Mesendoderm (in vitro differentiated cells): ENCODE measurements at regions not wholly inside any gene's neighbourhood (a gene's known extent, or its start where the extent isn't known, plus 50 kb on each side); places are given as distances from the start of the nearest gene placed in this dataset.

Source experiments
- DNase-seq: peaks from one replicate; pipeline ENCODE4 v3.0.0; 2013
- H2AK5ac ChIP-seq: 2 replicates; pipeline ENCODE4 v1.6.1; 2013; ENCODE audit warnings: low read length, inconsistent platforms
- H2BK120ac ChIP-seq: 2 replicates; pipeline ENCODE4 v1.6.1; 2013; ENCODE audit warnings: low read depth, mild to moderate bottlenecking, low read length, moderate library complexity, mixed read lengths
- H2BK15ac ChIP-seq: replicated peaks from 2 replicates; pipeline ENCODE4 v1.6.1; 2013; ENCODE audit warnings: low read depth, mild to moderate bottlenecking, moderate library complexity
- H2BK5ac ChIP-seq: 2 replicates; pipeline ENCODE4 v1.6.1; 2013; ENCODE audit warnings: low read length, inconsistent platforms
- H3K18ac ChIP-seq: 2 replicates; pipeline ENCODE4 v1.6.1; 2013; ENCODE audit warnings: mild to moderate bottlenecking, low read length, mixed read lengths
- H3K23ac ChIP-seq: one replicate; pipeline ENCODE4 v1.6.1; 2013; ENCODE audit warnings: low read length
- H3K27ac ChIP-seq: 2 replicates; pipeline ENCODE4 v1.5.1; 2013; ENCODE audit warnings: low read depth, mild to moderate bottlenecking, inconsistent platforms, low read length, moderate library complexity
- H3K27me3 ChIP-seq: 2 replicates; pipeline ENCODE4 v1.6.1; 2013; ENCODE audit warnings: low read length, control low read depth, mild to moderate bottlenecking, inconsistent platforms; ENCODE audit not compliant: insufficient read depth, poor library complexity
- H3K36me3 ChIP-seq: 2 replicates; pipeline ENCODE4 v1.6.1; 2013; ENCODE audit warnings: low read length, inconsistent platforms; ENCODE audit not compliant: control insufficient read depth, insufficient read depth
- H3K4ac ChIP-seq: one replicate; pipeline ENCODE4 v1.6.1; 2013; ENCODE audit warnings: low read depth, mild to moderate bottlenecking, low read length, moderate library complexity
- H3K4me1 ChIP-seq: 2 replicates; pipeline ENCODE4 v1.6.1; 2013; ENCODE audit warnings: low read depth, low read length, inconsistent platforms; ENCODE audit not compliant: control insufficient read depth
- H3K4me2 ChIP-seq: 2 replicates; pipeline ENCODE4 v1.6.1; 2013; ENCODE audit warnings: low read length
- H3K4me3 ChIP-seq: 2 replicates; pipeline ENCODE4 v1.5.1; 2013; ENCODE audit warnings: mild to moderate bottlenecking, low read length
- H3K56ac ChIP-seq: one replicate; pipeline ENCODE4 v1.6.1; 2013; ENCODE audit warnings: low read length
- H3K79me1 ChIP-seq: 2 replicates; pipeline ENCODE4 v1.6.1; 2013; ENCODE audit warnings: low read length, inconsistent platforms
- H3K79me2 ChIP-seq: 2 replicates; pipeline ENCODE4 v1.6.1; 2013; ENCODE audit warnings: mild to moderate bottlenecking, low read length; ENCODE audit not compliant: control insufficient read depth, insufficient read depth
- H3K9ac ChIP-seq: 2 replicates; pipeline ENCODE4 v1.6.1; 2013; ENCODE audit warnings: low read length, inconsistent platforms
- H4K5ac ChIP-seq: one replicate; pipeline ENCODE4 v1.6.1; 2013; ENCODE audit warnings: low read length
- H4K8ac ChIP-seq: one replicate; pipeline ENCODE4 v1.6.1; 2013; ENCODE audit warnings: low read depth, mild to moderate bottlenecking, control low read depth, low read length, moderate library complexity
- WGBS: extraction: QIAGEN DNeasy Blood & Tissue Kit; methylation state at CpG from one replicate; pipeline ENCODE4 v1.1.7; 2013; ENCODE audit warnings: low lambda C conversion rate, missing lambda C conversion rate; ENCODE audit not compliant: insufficient coverage; ENCODE audit errors: extremely low coverage; 5-methylcytosine and 5-hydroxymethylcytosine counted together

DNA sequence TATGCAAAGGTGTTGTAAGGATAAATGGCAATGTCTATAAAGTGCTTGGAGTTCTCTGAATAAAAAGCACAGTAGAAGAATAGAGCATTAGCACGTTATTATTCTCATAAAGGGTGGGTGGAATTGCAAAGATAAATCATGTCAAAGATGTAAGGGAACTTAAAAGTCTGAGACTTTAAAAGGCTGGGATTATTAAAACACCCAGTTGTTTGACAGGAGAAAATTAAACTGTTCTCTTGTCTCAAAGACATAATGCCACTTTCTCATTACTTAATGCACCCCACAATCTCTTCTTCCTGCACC, 70.4 kb upstream of the PDE10A start:
- Histone ChIP-seq H3K27ac (no peak overlapping the region), H3K4me2 (no peak overlapping the region), H2AK5ac (no peak overlapping the region), H4K8ac (no peak overlapping the region), H3K9ac (no peak overlapping the region), H2BK5ac (no peak overlapping the region), H3K56ac (no peak overlapping the region), H3K79me1 (no peaks in the 10 kb centered on the region), H4K5ac (no peak overlapping the region), H2BK15ac (no peak overlapping the region), H3K23ac (no peak overlapping the region), H3K27me3 (no peaks in the 10 kb centered on the region), H3K36me3 (no peaks in the 10 kb centered on the region), H3K4ac (no peak overlapping the region), H3K79me2 (no peaks in the 10 kb centered on the region), H3K18ac (no peak overlapping the region), H3K4me1 (no peaks in the 10 kb centered on the region), H2BK120ac (no peak overlapping the region), H3K4me3 (no peak overlapping the region)
- DNase-seq, result no peak
- WGBS, result no CpG with 5 or more reads among the region's 1 CpG

DNA sequence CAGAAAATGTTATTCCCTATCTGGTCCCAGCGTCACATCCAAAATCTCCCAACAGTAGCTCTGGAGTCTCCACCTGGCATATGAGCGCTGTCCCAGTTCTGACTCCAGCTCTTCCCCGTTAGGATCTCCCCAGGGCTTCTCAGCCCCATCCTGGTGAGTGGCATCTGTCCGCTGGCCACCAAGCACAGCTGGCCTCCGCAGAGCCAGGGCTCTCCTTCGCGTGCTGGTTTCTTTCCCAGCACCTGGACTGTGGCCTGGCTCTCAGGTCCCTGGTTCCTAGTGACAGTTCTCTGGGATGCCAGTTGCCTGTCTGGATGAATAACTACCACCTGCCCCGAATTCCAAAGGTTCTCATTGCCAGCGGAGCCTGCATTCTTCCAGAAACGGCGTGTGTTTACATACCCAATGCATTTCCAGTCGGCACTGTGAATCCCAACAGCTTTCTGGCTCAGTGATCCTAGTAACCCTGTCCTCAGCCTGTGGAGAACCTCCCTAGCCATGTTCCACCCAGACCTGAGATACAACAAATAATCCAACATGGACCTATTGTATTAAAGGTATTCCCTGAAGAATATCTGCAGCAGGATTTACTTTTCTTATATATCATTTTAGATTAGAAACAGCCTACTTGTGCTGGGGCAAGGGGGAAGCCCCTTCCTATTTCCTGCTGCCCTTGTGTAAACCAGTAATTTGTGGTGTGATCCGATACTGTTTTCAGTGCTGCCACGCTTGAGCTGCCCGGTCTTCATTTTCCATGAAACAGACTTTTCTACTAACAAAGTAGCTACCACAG, 69.9 kb upstream of the PDE10A start:
- no peak overlapping the region for H3K18ac ChIP-seq
- H4K8ac ChIP-seq, result no peak overlapping the region
- H2AK5ac ChIP-seq, result no peak overlapping the region
- H3K4me2 ChIP-seq, result no peak overlapping the region
- no peak overlapping the region for H3K27ac ChIP-seq
- no peaks in the 10 kb centered on the region for H3K36me3 ChIP-seq
- no peak overlapping the region for H3K23ac ChIP-seq
- no peak overlapping the region for H2BK120ac ChIP-seq
- no peak overlapping the region for H3K4me3 ChIP-seq
- no peak overlapping the region for H3K4ac ChIP-seq
- no CpG with 5 or more reads among the region's 15 CpGs for WGBS
- no peak overlapping the region for H3K56ac ChIP-seq
- no peak overlapping the region for H2BK15ac ChIP-seq
- no peaks in the 10 kb centered on the region for H3K4me1 ChIP-seq
- no peaks in the 10 kb centered on the region for H3K79me2 ChIP-seq
- no peak overlapping the region for H2BK5ac ChIP-seq
- no peak for DNase-seq
- H3K27me3 ChIP-seq, result no peaks in the 10 kb centered on the region
- no peaks in the 10 kb centered on the region for H3K79me1 ChIP-seq
- no peak overlapping the region for H3K9ac ChIP-seq
- H4K5ac ChIP-seq, result no peak overlapping the region

DNA sequence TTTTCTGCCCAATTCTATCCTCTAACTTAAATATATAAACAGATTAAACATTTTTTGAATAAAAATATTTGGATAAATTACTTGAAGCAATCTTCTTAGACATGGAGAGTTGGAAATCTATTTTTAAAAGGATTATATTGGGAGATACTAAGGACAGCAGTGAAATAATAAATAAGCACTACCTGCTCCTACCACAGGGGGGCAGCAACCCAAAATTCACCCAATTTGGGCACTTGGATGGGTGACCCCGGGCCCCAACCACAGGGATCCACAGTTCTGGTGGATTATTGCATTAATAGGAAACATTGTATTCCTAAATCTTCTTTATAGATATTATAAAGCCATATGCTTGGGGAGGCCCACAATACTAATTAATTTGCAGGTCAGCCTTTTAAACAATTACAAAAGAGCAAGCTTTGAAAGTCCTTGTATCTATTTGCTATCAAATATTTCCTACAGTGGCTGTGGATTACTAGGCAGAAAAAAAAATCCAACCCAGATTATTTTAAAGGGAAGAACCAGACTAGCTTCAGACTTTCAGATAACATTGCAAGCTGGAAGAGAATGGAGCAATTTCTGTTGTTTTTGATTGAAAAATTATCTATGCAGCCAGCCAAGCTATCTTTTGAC, 66.4 kb upstream of the PDE10A start:
- H3K79me2 ChIP-seq, result no peaks in the 10 kb centered on the region
- no peaks in the 10 kb centered on the region for H3K36me3 ChIP-seq
- H2BK15ac ChIP-seq, result no peak overlapping the region
- H3K27ac ChIP-seq, result no peak overlapping the region
- no peak overlapping the region for H3K9ac ChIP-seq
- H2BK5ac ChIP-seq, result no peak overlapping the region
- no peaks in the 10 kb centered on the region for H3K27me3 ChIP-seq
- H3K23ac ChIP-seq, result no peak overlapping the region
- no peaks in the 10 kb centered on the region for H3K4me1 ChIP-seq
- no peak overlapping the region for H3K4me3 ChIP-seq
- H3K56ac ChIP-seq, result no peak overlapping the region
- no CpG with 5 or more reads among the region's 1 CpG for WGBS
- no peak overlapping the region for H3K4me2 ChIP-seq
- no peak overlapping the region for H3K18ac ChIP-seq
- H2BK120ac ChIP-seq, result no peak overlapping the region
- H3K79me1 ChIP-seq, result no peaks in the 10 kb centered on the region
- H3K4ac ChIP-seq, result no peak overlapping the region
- H4K5ac ChIP-seq, result no peak overlapping the region
- no peak overlapping the region for H4K8ac ChIP-seq
- DNase-seq, result peak; percentile 40
- no peak overlapping the region for H2AK5ac ChIP-seq

DNA sequence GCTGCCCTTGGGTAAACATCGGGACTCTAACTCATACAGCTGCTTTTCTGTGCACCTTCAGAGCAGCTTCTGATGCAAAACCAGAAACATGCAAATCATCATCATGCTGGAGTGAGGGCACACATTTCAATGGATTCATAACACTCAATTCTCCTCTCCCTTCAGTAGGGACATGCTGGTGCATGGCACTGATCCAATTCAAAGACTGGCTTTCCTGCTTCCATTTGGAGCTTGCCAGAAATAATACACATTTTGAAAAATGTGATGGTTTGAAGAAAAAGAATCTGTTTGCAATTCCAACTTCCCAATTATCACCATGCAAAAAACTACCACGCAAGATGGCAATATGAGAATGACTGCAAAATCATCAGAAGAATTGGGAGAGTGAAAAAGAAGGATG, 65.2 kb upstream of the PDE10A start:
- no peak overlapping the region for H4K8ac ChIP-seq

DNA sequence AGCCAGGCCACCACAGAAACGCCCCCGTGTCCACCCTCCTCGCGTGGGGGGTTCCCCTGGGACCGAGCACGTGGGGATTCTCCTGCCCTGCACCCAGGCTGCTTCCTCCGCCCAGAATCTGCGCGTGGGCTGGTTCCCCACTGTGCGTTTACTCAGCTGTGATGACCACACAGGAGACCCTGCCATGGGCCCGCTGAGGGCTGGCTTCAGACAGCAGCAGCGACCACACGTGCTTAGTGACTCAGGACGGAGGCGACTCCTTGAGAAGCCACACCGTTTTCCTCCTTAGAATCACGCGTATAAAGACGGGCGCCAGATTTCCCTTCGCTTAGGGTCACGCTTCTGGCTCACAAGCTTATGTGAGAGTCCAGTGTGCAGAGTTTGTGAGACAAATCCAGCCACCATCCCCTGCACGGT, 63.9 kb upstream of the PDE10A start:
- WGBS, result no CpG with 5 or more reads among the region's 23 CpGs

More for the DNA sequence above, 65.2 kb upstream of the PDE10A start:
- Histone ChIP-seq H4K5ac (no peak overlapping the region), H2BK120ac (no peak overlapping the region), H2BK5ac (no peak overlapping the region), H2BK15ac (no peak overlapping the region), H3K4me1 (no peaks in the 10 kb centered on the region), H3K79me2 (no peaks in the 10 kb centered on the region), H3K23ac (no peak overlapping the region), H3K56ac (no peak overlapping the region), H3K4me3 (no peak overlapping the region), H3K27ac (no peak overlapping the region), H3K4me2 (no peak overlapping the region), H3K27me3 (no peaks in the 10 kb centered on the region), H3K79me1 (no peaks in the 10 kb centered on the region), H3K9ac (no peak overlapping the region), H3K18ac (no peak overlapping the region), H2AK5ac (no peak overlapping the region), H3K4ac (no peak overlapping the region), H3K36me3 (no peaks in the 10 kb centered on the region)
- no CpG with 5 or more reads among the region's 2 CpGs for WGBS
- DNase-seq, result no peak

More for the DNA sequence above, 63.9 kb upstream of the PDE10A start:
- Histone ChIP-seq H3K4me2 (no peak overlapping the region), H3K79me2 (no peaks in the 10 kb centered on the region), H3K4ac (no peak overlapping the region), H3K4me3 (no peak overlapping the region), H4K8ac (no peak overlapping the region), H3K23ac (no peak overlapping the region), H3K9ac (no peak overlapping the region), H3K18ac (no peak overlapping the region), H3K56ac (no peak overlapping the region), H4K5ac (no peak overlapping the region), H2AK5ac (no peak overlapping the region), H2BK15ac (no peak overlapping the region), H3K36me3 (no peaks in the 10 kb centered on the region), H2BK120ac (no peak overlapping the region), H3K27me3 (no peaks in the 10 kb centered on the region), H3K79me1 (no peaks in the 10 kb centered on the region), H3K4me1 (no peaks in the 10 kb centered on the region), H3K27ac (no peak overlapping the region), H2BK5ac (no peak overlapping the region)
- DNase-seq, result no peak
